ENCODE measurements at regions not wholly inside any gene's neighbourhood (a gene's known extent, or its start where the extent isn't known, plus 50 kb on each side); places are given as distances from the start of the nearest gene placed in this dataset.

DNA sequence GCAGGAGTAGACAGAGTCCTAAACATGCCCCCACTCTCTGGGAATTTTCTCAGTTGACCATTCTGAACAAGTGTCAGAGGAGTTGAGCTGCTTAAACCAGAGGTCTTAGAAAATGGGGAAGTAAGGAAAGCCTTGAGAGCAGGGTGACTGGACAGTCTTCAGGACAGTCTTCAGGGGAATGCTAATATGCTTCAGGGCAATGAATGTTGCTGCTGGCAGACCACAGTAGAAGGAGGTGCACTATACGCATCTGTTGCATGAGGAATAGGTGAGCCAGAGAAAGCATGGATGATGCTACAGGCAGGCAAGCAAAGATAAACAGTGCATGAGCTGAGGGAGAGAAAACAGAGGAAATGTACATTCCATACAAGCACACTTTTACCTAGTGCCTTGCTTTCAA lies 196.6 kb upstream of the GPR12 start:
- Mint-ChIP-seq H3K36me3 (ENCODE audit: low read depth) (no peaks in the 10 kb centered on the region), H3K27ac (no peak overlapping the region), H3K4me3 (no peak overlapping the region), H3K27me3 (peaks cover 4% of the 10 kb centered on the region), H3K9me3 (no peaks in the 10 kb centered on the region), H3K4me1 (no peaks in the 10 kb centered on the region)
- ATAC-seq (ENCODE audit: low read depth) (no peak), DNase-seq (no peak)
- ChIA-PET POLR2A (no interaction called here), CTCF (no interaction called here)
- intact Hi-C loops (cut with micrococcal nuclease): no loop called here
- TF ChIP-seq, protein P1, sequence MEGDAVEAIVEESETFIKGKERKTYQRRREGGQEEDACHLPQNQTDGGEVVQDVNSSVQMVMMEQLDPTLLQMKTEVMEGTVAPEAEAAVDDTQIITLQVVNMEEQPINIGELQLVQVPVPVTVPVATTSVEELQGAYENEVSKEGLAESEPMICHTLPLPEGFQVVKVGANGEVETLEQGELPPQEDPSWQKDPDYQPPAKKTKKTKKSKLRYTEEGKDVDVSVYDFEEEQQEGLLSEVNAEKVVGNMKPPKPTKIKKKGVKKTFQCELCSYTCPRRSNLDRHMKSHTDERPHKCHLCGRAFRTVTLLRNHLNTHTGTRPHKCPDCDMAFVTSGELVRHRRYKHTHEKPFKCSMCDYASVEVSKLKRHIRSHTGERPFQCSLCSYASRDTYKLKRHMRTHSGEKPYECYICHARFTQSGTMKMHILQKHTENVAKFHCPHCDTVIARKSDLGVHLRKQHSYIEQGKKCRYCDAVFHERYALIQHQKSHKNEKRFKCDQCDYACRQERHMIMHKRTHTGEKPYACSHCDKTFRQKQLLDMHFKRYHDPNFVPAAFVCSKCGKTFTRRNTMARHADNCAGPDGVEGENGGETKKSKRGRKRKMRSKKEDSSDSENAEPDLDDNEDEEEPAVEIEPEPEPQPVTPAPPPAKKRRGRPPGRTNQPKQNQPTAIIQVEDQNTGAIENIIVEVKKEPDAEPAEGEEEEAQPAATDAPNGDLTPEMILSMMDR (IDR thresholded peaks at IDR 0.05): no peak

DNA sequence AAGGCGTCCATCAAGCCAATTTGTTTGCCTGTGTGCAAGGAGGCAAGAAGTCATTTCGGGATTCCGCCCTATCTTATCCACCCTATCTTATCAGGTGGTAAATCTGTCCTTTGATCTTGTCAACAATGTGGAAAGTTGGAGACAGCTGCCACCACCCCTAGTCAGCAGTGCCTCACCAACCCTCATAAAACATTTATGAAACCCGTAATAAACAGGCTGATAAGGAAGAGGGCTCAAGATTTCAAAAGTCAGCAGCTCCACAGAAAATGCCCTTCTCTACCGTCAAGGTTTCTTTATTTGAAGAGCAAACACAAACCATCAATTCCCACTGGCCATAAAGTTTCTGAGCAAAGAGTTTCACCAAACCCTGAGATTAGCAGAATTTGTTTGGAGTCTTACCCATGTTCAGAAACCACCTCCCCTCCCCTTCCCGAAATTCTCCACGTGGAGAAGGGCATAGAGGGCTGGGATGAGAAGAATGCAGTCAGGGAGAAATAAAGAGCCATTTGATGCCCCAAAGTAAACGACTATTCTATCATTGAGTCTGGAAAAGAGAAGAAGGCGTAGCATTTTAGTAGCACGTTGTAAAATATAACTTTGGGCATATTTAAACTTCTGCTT lies 196.0 kb upstream of the GPR12 start:
- Mint-ChIP-seq H3K4me3 (no peak overlapping the region), H3K27ac (no peak overlapping the region), H3K36me3 (ENCODE audit: low read depth) (no peaks in the 10 kb centered on the region), H3K27me3 (peaks cover 2% of the 10 kb centered on the region), H3K4me1 (no peaks in the 10 kb centered on the region), H3K9me3 (no peaks in the 10 kb centered on the region)
- TF ChIP-seq, protein P1 (IDR thresholded peaks at IDR 0.05): no peak
- ChIA-PET POLR2A (no interaction called here), CTCF (no interaction called here)
- DNase-seq (no peak), ATAC-seq (ENCODE audit: low read depth) (no peak)
- intact Hi-C loops (cut with micrococcal nuclease): no loop called here

DNA sequence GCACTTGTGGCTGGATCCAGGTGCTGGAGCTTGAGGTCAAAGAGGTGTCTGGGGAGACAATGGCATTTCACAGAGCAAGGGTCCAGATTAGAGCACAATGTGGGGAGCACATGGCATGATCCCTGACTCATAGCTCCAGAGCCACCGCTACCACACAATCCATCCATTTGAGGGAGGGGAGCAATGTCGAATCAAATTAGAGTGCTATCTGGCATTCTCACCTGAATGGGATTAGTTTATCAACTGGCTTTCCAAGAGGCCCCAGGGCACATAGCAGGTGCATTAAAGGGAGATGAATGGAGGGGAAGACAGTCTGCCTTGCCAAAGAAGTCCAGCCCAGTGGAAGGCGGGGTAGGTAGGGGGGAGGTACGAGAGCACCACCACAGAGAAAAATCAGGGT lies 194.4 kb upstream of the GPR12 start:
- ChIA-PET CTCF (interaction anchor here (1.1 kb wide), 1 partner anchor 30 kb away, joined by 3 read pairs; no protein-coding TSS in a partner anchor), POLR2A (no interaction called here)
- ATAC-seq (ENCODE audit: low read depth) (no peak), DNase-seq (no peak)
- no peak overlapping the region for H3K27ac Mint-ChIP-seq
- intact Hi-C loops (cut with micrococcal nuclease): no loop called here
- H3K4me1 Mint-ChIP-seq: no peaks in the 10 kb centered on the region
- no peaks in the 10 kb centered on the region for H3K9me3 Mint-ChIP-seq
- no peak overlapping the region for H3K4me3 Mint-ChIP-seq
- no peaks in the 10 kb centered on the region for H3K36me3 Mint-ChIP-seq (ENCODE audit: low read depth)
- peaks cover 2% of the 10 kb centered on the region for H3K27me3 Mint-ChIP-seq
- TF ChIP-seq, protein P1 (IDR thresholded peaks at IDR 0.05): no peak

DNA sequence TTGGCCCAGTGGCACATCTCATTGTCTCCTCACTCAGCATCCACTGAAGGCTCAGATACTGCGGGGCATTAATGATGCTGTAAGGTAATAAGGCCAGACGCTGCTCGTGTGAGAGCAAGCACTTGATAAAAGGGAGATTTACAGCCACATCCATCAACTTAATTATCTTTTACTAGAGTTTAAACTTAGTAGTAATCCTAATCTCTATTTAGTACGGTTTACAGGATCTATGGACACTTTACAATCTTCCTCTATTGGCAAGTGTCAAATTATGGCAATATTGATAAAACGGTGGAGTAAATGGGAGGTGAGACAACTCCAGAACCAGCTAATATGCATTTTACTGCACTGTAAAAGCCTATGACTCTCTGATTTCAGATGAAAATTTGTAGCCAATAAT lies 192.7 kb upstream of the GPR12 start:
- CTCF ChIA-PET: no interaction called here
- H3K4me1 Mint-ChIP-seq: no peaks in the 10 kb centered on the region

DNA sequence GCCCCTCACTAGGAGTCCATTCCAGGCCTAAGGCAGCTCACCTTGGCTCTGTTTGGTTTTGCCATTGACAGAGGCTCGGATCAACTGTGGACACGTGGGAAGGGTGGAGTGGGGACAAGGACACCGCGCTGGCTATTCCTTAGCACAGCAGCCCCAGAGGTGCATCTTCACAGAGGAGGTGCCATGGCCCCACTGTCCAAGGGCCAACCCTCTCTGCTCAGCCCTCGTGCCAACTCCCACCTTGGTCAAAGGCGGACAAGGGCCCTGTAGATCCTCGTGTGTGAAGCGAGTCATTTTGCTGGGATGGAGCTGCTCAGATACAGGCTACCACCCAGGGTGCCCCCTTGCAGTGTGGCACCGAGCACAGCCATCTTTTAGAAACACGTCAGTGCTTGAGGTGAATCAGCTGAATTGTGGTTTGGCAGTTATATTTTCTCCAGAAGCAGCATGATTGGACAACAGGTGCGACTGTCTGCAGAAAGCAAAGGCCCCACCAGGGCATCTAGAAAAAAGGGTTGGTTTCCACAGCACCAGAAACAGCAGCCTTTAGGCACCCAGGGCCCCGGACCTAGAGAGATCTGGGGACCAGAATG lies 192.1 kb upstream of the GPR12 start:
- Mint-ChIP-seq H3K36me3 (ENCODE audit: low read depth) (no peaks in the 10 kb centered on the region), H3K4me3 (no peak overlapping the region), H3K9me3 (no peaks in the 10 kb centered on the region), H3K27me3 (peaks cover 2% of the 10 kb centered on the region), H3K4me1 (no peaks in the 10 kb centered on the region), H3K27ac (no peak overlapping the region)
- ATAC-seq (ENCODE audit: low read depth): no peak
- POLR2A ChIA-PET: no interaction called here
- CTCF ChIA-PET: no interaction called here
- intact Hi-C loops (cut with micrococcal nuclease): no loop called here
- TF ChIP-seq, protein P1 (IDR thresholded peaks at IDR 0.05): no peak
- no peak for DNase-seq

More for the DNA sequence above, 192.7 kb upstream of the GPR12 start:
- DNase-seq: no peak
- TF ChIP-seq, protein P1 (IDR thresholded peaks at IDR 0.05): no peak
- POLR2A ChIA-PET: no interaction called here
- ATAC-seq (ENCODE audit: low read depth): no peak
- Mint-ChIP-seq H3K27me3 (peaks cover 2% of the 10 kb centered on the region), H3K9me3 (no peaks in the 10 kb centered on the region), H3K4me3 (no peak overlapping the region), H3K36me3 (ENCODE audit: low read depth) (no peaks in the 10 kb centered on the region), H3K27ac (no peak overlapping the region)
- intact Hi-C loops (cut with micrococcal nuclease): no loop called here
